Erythroblast (primary cell): ENCODE measurements at regions not wholly inside any gene's neighbourhood (a gene's known extent, or its start where the extent isn't known, plus 50 kb on each side); places are given as distances from the start of the nearest gene placed in this dataset.

Experiments used
- GATA1 ChIP-seq: IDR thresholded peaks from 2 replicates; pipeline ENCODE4 v1.6.1; 2011; ENCODE audit warnings: low read depth, mild to moderate bottlenecking, control low read depth, low read length, moderate library complexity
- POLR2A ChIP-seq: IDR thresholded peaks from 2 replicates; pipeline ENCODE4 v1.6.1; 2011; ENCODE audit warnings: mild to moderate bottlenecking, low read length

DNA sequence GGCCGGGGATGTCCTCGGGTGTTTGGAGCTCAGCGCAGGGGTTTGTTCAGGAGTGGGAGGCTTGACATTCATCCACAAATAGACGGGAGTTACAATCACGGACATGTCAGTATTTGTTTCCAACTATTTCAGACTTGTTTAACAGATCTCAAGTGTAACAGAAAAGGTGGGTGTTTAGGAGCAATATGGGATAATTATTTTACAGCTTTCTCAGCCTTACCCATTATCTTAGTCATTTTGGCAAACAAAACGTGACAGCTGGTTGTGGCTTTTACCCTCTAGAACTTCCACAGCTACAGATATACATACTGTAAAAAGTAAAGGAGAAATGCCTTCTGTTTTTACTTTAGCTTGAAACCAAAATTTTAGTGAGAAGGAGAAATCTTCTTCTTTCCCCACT lies 178.7 kb upstream of the TMEM45B start:
- TF ChIP-seq POLR2A (no peak), GATA1 (no peak)
